GM20000 (cell line): ENCODE measurements at regions not wholly inside any gene's neighbourhood (a gene's known extent, or its start where the extent isn't known, plus 50 kb on each side); places are given as distances from the start of the nearest gene placed in this dataset.

Experiments used
- DNase-seq: peaks from one replicate; pipeline ENCODE4 v3.0.0; 2012; ENCODE audit warnings: low spot score
- TF ChIP-seq, protein P1 (sequence below): IDR thresholded peaks from 2 replicates; pipeline ENCODE4 v1.5.1; 2012; ENCODE audit warnings: mild to moderate bottlenecking, control low read depth; ENCODE audit errors: extremely low read depth, missing control alignments

DNA sequence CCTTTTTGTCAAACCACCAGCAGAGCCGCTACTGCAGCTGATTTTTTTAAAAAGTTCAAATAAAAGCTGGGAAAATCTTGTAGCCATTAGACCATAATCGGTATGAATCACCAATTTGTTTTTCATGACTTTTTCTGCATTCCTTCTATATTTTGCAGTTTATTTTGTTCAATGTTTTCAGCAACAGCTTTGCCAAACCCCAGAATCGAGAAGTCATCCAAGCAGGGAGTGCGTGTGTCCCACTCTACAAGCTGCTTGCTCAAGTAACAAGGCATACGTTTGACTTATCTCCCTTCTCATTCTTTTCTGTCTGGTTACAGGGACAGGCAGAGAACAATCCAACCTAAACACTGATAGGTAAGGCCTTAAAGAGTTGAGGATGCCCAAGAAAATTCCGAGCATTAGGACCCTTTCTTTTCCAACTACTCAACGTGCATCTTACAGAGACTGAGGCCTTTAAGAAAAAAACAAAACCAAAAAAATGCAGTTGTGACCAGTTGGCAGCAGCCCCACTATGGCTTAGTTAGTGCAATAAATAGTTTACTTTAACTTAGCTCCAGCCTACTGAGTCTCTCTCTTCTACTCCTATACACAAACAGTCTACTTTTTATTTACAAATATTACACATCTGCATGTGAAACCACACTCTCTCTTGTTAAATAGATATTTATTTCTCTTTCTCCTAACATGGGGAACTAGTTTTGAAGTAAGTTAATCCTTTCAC lies 134.7 kb upstream of the SLIT3 start:
- TF ChIP-seq, protein P1, sequence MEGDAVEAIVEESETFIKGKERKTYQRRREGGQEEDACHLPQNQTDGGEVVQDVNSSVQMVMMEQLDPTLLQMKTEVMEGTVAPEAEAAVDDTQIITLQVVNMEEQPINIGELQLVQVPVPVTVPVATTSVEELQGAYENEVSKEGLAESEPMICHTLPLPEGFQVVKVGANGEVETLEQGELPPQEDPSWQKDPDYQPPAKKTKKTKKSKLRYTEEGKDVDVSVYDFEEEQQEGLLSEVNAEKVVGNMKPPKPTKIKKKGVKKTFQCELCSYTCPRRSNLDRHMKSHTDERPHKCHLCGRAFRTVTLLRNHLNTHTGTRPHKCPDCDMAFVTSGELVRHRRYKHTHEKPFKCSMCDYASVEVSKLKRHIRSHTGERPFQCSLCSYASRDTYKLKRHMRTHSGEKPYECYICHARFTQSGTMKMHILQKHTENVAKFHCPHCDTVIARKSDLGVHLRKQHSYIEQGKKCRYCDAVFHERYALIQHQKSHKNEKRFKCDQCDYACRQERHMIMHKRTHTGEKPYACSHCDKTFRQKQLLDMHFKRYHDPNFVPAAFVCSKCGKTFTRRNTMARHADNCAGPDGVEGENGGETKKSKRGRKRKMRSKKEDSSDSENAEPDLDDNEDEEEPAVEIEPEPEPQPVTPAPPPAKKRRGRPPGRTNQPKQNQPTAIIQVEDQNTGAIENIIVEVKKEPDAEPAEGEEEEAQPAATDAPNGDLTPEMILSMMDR = no peak
- no peak for DNase-seq

DNA sequence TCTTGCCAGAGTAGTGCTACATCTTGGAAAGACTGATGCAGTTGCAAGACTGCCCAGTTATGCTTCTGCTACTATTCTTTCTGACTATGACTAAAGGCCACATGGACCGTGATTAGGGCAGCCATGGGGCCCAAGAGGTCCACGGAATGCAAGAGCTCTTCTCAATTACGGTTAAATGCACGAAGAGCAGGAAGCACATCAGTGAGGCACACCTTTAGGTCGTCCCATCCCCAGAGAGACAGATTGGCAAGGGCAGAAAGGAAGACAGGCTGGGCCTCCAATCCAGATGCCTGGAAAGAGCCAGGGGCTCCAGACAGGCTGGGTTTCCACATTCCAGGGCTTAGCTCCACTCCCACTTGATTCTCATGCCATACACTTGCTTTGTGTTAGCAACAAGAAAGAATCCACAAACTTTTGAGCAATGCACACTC lies 132.3 kb upstream of the SLIT3 start:
- no peak for DNase-seq
- TF ChIP-seq, protein P1 = no peak

GRCh38 chr5:169431386-169431785 lies 130.4 kb upstream of the SLIT3 start:
- no peak for DNase-seq
- TF ChIP-seq, protein P1 = no peak

DNA sequence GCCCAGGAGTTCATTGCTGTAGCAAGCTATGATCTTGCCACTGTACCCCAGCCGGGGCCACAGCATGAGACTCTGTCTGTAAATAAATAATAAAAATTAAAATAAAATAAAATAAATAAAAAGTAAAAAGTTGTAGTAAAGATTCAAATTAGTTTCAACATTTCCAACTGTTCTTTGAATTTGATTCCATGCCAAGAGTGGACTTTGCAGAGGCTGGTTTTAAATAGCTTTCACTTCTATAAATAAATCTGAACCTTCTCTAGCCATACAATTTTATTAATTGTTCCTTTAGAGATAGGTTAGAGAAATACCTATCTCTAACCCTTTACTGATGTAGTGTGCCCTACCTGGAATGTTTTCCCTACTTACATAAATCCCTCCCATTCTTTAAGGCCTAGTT lies 129.7 kb upstream of the SLIT3 start:
- no peak for DNase-seq
- TF ChIP-seq, protein P1 = no peak

- TF ChIP-seq, protein P1 = no peak
- no peak for DNase-seq
These were observed 128.1 kb upstream of the SLIT3 start for GRCh38 chr5:169429044-169429443.

DNA sequence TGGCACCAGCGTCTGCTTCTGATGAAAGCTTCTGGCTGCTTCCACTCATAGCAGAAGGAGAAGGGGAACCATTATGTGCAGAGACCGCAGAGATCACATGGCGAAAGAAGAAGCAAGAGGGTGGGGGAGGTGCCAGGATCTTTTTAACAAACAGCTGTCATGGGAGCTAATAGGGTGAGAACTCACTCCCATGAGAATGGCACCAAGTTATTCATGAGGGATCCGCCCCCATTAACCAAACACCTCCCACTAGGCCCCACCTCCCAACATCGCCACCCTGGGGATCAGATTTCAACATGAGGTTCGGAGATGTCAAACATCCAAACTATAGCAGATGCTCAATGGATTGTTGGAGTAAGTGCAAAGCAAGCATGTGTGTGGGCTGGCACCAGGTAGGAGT lies 125.8 kb upstream of the SLIT3 start:
- TF ChIP-seq, protein P1 = no peak
- no peak for DNase-seq

DNA sequence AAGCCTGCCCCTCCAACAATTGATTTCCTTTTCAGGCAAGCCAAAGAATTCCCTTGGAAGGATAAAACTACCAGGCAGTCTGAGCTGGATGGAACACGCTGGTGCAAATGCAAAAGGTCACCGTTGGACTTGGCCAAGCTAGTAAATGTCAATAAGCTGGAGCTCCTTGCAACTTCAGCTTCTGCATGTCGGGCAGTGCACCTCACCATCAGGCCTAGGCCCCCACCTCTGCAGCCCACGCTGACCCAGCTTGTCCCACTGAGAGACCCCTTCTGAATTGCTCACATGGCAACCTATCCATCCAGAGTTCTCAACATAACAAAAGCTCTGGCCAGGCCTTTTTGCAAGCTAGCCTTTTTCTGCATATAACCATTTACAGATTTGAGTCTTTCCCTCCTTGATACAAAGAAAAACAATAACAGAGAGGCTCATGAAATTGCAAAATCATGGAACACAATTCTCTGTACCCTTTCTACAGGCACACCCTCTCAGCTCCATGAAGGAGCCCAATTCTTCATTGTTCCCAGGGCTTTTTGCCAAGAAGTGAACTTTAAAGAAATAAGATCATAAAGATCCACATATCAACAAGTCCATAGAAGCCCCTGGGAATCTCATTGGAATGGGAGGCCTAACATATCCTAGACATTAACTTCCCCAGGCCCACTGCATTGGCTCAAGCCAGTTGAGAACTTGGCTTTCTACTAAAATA lies 123.9 kb upstream of the SLIT3 start:
- no peak for DNase-seq
- TF ChIP-seq, protein P1 = no peak
